WTC11 (cell line): ENCODE measurements at regions not wholly inside any gene's neighbourhood (a gene's known extent, or its start where the extent isn't known, plus 50 kb on each side); places are given as distances from the start of the nearest gene placed in this dataset.

Experiments used
- CBFB ChIP-seq: sonication (generic); formaldehyde crosslinking; IDR thresholded peaks from 2 replicates; pipeline ENCODE4 v1.8.1; 2022; ENCODE audit warnings: mild to moderate bottlenecking, low read depth, missing genetic modification reagents
- CREM ChIP-seq: sonication (generic); formaldehyde crosslinking; IDR thresholded peaks from 2 replicates; pipeline ENCODE4 v1.8.1; 2022; ENCODE audit warnings: mild to moderate bottlenecking, missing genetic modification reagents, moderate library complexity
- FOXJ3 ChIP-seq: sonication (generic); formaldehyde crosslinking; IDR thresholded peaks from 2 replicates; pipeline ENCODE4 v1.9.0; 2021; ENCODE audit warnings: missing genetic modification reagents, mild to moderate bottlenecking, borderline replicate concordance
- TF ChIP-seq, protein P1 (sequence below): sonication (generic); formaldehyde crosslinking; IDR thresholded peaks from 2 replicates; pipeline ENCODE4 v1.8.1; 2023; ENCODE audit warnings: mild to moderate bottlenecking, moderate library complexity, missing genetic modification reagents
- TF ChIP-seq, protein P2 (sequence below): sonication (generic); formaldehyde crosslinking; IDR thresholded peaks from 2 replicates; pipeline ENCODE4 v1.8.1; 2022; ENCODE audit warnings: low read depth, mild to moderate bottlenecking, moderate library complexity, missing genetic modification reagents, borderline replicate concordance

DNA sequence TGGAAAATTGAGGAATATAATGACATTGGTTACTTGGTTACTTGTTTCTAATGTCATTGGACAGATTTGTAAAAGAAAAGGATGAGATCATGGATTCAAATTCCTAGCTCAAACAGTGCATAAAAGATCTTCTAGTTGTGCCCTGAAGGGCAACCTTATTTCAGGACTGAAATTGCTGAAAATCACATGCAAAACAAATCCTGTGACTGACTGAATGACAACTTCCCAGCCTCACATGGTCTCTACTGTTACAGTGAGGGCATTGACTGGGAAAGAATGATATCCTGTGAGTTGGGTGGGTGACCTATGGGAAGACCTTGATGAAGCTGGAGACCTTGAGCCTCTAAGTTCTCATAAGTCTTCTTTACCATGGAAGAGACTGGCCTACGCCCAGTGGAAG lies 90.4 kb upstream of the HAAO start:
- TF ChIP-seq, protein P1, sequence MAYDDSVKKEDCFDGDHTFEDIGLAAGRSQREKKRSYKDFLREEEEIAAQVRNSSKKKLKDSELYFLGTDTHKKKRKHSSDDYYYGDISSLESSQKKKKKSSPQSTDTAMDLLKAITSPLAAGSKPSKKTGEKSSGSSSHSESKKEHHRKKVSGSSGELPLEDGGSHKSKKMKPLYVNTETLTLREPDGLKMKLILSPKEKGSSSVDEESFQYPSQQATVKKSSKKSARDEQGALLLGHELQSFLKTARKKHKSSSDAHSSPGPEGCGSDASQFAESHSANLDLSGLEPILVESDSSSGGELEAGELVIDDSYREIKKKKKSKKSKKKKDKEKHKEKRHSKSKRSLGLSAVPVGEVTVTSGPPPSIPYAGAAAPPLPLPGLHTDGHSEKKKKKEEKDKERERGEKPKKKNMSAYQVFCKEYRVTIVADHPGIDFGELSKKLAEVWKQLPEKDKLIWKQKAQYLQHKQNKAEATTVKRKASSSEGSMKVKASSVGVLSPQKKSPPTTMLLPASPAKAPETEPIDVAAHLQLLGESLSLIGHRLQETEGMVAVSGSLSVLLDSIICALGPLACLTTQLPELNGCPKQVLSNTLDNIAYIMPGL (CRISPR knock-in tag), result no peak
- TF ChIP-seq, protein P2, sequence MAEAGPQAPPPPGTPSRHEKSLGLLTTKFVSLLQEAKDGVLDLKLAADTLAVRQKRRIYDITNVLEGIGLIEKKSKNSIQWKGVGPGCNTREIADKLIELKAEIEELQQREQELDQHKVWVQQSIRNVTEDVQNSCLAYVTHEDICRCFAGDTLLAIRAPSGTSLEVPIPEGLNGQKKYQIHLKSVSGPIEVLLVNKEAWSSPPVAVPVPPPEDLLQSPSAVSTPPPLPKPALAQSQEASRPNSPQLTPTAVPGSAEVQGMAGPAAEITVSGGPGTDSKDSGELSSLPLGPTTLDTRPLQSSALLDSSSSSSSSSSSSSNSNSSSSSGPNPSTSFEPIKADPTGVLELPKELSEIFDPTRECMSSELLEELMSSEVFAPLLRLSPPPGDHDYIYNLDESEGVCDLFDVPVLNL (CRISPR knock-in tag), result no peak
- TF ChIP-seq FOXJ3 (CRISPR knock-in tag) (no peak), CREM (no peak), CBFB (CRISPR knock-in tag) (no peak)
